Urinary bladder (tissue), 3 donors: ENCODE measurements at regions not wholly inside any gene's neighbourhood (a gene's known extent, or its start where the extent isn't known, plus 50 kb on each side); places are given as distances from the start of the nearest gene placed in this dataset.

ENCODE experiments used
- DNase-seq: peaks from one replicate; pipeline ENCODE4 v3.0.0-alpha.2; 2015; ENCODE audit errors: extremely low spot score
- H3K27ac ChIP-seq: one replicate; pipeline ENCODE4 v1.5.1; 2013; ENCODE audit warnings: low read depth, mild to moderate bottlenecking, moderate library complexity
- H3K36me3 ChIP-seq: one replicate; pipeline ENCODE4 v1.6.1; 2013; ENCODE audit warnings: mild to moderate bottlenecking, moderate library complexity; ENCODE audit not compliant: insufficient read depth
- H3K4me1 ChIP-seq: one replicate; pipeline ENCODE4 v1.6.1; 2013; ENCODE audit warnings: mild to moderate bottlenecking, moderate library complexity; ENCODE audit not compliant: insufficient read depth
- H3K4me3 ChIP-seq: one replicate; pipeline ENCODE4 v1.5.1; 2013; ENCODE audit warnings: low read depth, low read length
- WGBS: extraction: QIAGEN DNeasy Blood & Tissue Kit; methylation state at CpG from one replicate; pipeline ENCODE4 v1.1.7; 2013; 5-methylcytosine and 5-hydroxymethylcytosine counted together
- donor health status: healthy with polysubstance abuse.
- donor health status: healthy.

DNA sequence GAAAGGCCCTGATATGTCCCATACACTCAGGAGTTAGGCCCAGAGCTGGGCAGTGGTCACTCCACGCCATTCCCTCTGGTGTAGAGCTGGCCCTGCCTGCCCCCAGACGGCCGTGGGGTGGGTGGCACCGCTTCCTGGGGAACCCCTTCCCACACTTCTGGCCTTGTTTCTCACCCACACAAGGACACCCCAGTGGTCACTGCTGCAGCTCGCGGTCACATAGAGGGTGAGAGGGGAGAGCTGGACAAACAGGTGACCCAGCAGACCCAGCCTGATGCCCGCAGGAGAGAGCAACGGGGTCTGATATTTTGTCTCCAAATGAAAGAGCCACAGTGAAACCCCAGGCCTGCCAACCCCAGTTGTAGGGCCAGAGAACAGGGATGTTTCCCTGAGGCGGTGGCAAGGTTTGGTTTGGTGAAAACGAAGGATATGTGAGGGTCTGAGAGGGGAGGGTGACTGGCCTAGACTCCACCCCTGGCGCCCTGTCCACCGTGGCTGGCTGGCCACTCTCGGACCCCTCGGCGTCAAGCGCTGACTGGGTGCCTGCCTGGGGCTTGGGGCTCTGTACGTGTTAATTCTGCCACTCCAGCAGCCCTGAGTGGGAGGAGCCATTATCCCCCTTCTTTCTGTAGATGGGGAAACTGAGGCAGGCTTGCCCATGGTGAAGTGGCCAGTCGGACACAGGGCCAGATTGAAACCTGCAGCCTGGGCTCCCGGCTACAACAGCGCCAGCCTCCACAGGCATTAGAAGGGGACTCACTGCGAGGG lies 71.0 kb upstream of the PPARA start:
- Histone ChIP-seq H3K4me1 (no peaks in the 10 kb centered on the region), H3K27ac (peak overlapping the region; percentile 80), H3K36me3 (no peaks in the 10 kb centered on the region), H3K4me3 (peak overlapping the region; percentile 36)
- WGBS: 75% methylated on average over 21 of the region's 21 CpGs
- no peak for DNase-seq

DNA sequence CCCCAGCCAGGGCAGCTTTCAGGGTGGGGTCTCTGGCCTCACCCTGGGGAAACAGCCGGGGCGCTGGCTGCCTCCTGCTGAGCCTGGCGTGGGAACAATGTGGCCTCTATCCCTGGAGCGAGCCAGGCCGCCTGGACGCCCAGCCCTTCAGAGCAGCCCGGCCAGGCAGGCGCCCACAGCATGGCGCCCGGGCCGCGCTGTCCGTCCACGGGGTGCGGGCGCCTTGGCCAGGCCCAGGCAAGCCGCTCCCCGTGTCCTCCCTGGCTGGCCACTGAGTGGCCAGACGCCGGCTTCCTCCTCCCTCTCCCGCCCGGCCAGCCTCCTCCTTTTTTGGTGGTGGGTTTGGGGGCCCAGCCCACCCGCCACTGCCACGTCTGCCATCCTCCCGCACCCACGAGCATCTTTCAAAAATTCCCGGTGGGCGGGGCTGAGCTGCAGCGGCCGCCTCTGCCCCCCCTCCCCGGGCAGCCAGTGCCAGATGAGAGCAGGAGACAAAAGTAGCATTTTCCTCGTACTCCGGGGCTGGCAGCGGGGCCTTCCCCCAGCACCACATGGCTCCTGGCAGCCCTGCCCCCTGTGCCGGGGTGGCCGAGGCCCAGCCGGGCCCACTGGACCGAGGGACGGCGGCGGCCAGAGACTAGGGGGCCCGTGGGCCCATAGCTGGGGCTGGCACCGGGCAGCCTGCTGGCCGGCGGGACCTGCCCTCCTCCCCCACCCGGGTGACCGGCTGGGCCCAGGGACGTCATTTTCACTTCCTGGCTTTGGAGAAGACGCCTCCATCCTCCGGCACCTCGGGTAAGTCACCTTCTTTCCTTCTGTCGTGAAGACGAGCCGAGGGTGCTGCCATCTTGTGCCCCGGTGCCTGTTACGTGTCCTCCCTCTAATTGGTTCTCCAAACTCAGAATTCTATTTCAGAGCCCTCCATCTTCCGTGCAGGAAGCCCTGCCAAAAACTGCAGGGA lies 70.2 kb upstream of the PPARA start:
- peak overlapping the region; percentile 80 for H3K27ac ChIP-seq
- no peak for DNase-seq
- 43% methylated on average over 57 of the region's 57 CpGs for WGBS
- no peaks in the 10 kb centered on the region for H3K4me1 ChIP-seq
- H3K36me3 ChIP-seq: no peaks in the 10 kb centered on the region
- peak overlapping the region; percentile 36 for H3K4me3 ChIP-seq

DNA sequence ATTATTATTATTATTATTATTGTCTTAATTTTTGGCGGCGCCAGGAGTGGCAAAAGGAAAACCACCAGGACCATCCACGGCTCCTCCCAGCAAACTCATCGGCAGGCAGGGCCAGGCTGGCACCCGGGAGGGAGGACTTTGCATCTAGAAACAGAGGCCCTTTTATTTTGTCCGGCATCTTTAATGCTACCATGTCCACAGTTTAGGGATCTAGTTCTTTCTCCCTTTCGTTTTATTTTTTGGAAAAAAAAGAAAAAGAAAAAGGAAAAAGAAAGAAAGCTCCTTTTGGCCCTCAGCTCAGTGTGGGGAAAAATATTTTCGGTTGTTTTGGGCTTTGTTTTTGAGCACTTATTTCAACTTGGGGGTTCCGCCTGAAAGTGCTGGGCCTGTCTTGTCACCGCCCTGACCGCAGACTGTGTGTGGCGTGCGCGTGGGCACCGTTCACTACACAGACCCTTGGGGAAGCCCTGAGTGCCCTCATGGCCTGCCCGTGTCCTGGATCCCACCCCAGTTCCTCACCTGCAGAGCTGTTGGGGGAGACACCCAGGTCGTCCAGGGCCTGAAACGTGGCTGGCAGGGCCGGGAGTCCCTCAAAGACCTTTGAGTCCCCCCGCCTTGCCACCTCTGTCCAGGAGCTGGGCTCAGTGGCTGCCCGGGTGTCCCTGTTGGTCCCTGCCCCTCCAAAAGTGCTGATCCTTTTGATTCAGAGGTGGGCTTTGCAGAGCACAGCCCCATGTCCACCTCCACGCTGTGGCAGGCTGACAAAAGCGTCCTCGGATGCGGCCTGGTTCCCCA lies 69.1 kb upstream of the PPARA start:
- no peak for DNase-seq
- WGBS: 61% methylated on average over 25 of the region's 25 CpGs
- Histone ChIP-seq H3K36me3 (no peaks in the 10 kb centered on the region), H3K4me3 (no peak overlapping the region), H3K4me1 (peaks cover 3% of the 10 kb centered on the region), H3K27ac (peak overlapping the region; percentile 83)

DNA sequence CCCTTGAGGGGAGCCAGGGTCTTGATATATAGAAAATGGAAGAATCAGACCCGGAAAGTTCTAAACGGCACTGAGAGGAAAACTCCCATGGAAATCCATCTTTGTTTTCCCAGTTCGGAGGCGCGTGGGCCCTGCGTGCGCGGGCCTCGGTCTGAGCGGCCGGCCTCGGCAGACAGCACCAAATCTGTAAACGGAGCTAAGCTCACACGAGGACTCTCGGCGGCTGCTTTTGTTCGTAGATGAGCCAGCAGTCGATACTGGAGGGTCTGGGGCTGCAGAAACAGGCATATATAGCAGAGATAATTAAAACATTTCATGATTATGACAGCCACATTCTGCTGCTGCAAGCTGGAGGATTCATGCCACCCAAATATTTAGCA lies 68.5 kb upstream of the PPARA start:
- WGBS: 69% methylated on average over 18 of the region's 18 CpGs
- no peak for DNase-seq
- no peaks in the 10 kb centered on the region for H3K36me3 ChIP-seq
- no peak overlapping the region for H3K4me3 ChIP-seq
- H3K4me1 ChIP-seq: peaks cover 3% of the 10 kb centered on the region
- H3K27ac ChIP-seq: peak overlapping the region; percentile 83

DNA sequence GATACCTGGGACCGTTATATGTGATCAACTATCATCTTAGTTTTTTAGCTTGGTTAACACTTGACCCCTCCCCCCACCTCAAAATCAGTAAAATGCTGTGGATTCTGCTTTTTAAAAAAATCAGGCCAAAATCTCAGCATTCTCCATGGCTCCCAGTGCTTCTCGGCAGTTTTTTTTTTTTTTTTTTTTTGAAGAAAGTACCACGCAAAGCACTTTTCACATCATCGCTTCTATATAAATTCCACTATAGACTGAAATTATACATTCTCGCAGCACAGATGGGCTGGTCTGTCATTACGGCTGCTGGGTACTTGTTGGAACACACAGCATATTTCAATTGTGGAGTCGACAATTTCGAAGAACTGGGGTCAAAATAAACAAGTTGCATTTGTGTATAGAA lies 67.7 kb upstream of the PPARA start:
- H3K4me1 ChIP-seq: peaks cover 3% of the 10 kb centered on the region
- no peak for DNase-seq
- WGBS: 76% methylated on average over 8 of the region's 8 CpGs
- H3K36me3 ChIP-seq: no peaks in the 10 kb centered on the region
- H3K4me3 ChIP-seq: no peak overlapping the region
- no peak overlapping the region for H3K27ac ChIP-seq

GRCh38 chr22:46083383-46084350 lies 66.7 kb upstream of the PPARA start:
- WGBS: 80% methylated on average over 24 of the region's 24 CpGs
- Histone ChIP-seq H3K36me3 (no peaks in the 10 kb centered on the region), H3K4me1 (peaks cover 3% of the 10 kb centered on the region), H3K27ac (no peak overlapping the region), H3K4me3 (no peak overlapping the region)
- no peak for DNase-seq

DNA sequence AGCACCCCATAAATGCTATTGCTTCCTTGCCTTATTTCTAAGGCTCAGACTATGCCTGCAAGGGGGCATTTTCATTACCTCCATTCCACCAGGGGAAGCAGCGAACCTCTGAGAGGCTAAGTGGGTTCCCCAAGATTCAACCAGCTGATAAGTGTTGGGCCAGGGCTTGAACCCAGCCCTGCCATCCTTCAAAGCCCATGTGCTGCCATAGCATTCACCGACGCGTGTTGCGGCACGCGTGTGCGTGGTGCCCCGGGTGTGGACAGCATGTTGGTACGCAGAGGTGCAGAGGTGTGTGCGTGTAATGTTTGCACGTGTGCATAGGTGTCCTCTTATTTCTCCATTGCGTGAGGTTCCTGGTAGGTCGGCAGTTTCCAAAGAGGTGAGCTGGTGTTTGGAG lies 66.0 kb upstream of the PPARA start:
- Histone ChIP-seq H3K36me3 (no peaks in the 10 kb centered on the region), H3K27ac (peak overlapping the region; percentile 86), H3K4me1 (peaks cover 3% of the 10 kb centered on the region), H3K4me3 (no peak overlapping the region)
- DNase-seq: no peak
- 90% methylated on average over 14 of the region's 14 CpGs for WGBS

GRCh38 chr22:46084943-46085827 lies 65.1 kb upstream of the PPARA start:
- H3K4me1 ChIP-seq: peaks cover 3% of the 10 kb centered on the region
- DNase-seq: no peak
- 72% methylated on average over 35 of the region's 35 CpGs for WGBS

DNA sequence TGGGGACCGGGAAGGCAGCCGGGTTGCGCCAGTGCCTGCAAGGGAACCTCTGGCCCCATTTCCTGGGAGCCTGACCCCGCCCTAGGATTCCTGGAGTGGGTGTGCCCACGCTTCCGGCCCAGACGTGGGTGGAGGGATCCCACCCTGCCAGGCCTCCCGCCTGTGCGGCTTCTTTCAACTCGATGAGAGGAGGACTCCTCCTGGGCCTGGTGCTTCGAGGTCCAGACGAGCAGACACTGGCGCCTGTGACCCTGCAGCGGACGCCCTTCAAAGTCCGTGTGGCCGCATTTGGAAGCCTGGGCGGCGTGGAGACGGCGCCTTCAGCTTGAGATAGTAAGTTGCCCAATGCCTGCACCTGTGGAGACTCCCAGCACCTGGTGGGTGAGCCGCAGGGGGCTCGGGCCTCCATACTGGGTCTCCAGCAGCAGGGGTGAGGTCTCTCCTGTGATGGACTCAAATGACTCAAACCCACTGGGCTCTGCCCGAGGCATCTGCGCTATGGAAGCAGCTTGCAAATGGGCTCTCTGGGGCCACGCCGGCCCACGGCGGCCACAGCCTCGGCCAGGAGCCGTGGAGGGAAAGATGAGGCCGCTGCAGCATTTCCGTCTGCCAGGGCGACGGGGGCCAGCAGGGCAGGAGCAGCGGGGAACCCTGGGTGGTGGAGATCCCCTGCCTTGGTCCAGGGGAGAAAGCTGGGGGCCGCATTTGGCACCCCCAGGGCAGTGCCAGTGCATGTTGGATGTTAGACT lies 64.3 kb upstream of the PPARA start:
- WGBS: 66% methylated on average over 37 of the region's 37 CpGs
- Histone ChIP-seq H3K36me3 (no peaks in the 10 kb centered on the region), H3K4me1 (peaks cover 3% of the 10 kb centered on the region), H3K27ac (peak overlapping the region; percentile 86), H3K4me3 (no peak overlapping the region)
- no peak for DNase-seq

More at GRCh38 chr22:46084943-46085827, 65.1 kb upstream of the PPARA start:
- no peak overlapping the region for H3K4me3 ChIP-seq
- H3K36me3 ChIP-seq: no peaks in the 10 kb centered on the region
- H3K27ac ChIP-seq: peak overlapping the region; percentile 86

GRCh38 chr22:46086577-46087335 lies 63.6 kb upstream of the PPARA start:
- 66% methylated on average over 18 of the region's 18 CpGs for WGBS
- no peaks in the 10 kb centered on the region for H3K36me3 ChIP-seq
- no peak for DNase-seq
- peak overlapping the region; percentile 86 for H3K27ac ChIP-seq
- H3K4me3 ChIP-seq: no peak overlapping the region
- peaks cover 3% of the 10 kb centered on the region for H3K4me1 ChIP-seq

GRCh38 chr22:46087336-46087690 lies 63.0 kb upstream of the PPARA start:
- no peak for DNase-seq
- Histone ChIP-seq H3K36me3 (no peaks in the 10 kb centered on the region), H3K4me3 (no peak overlapping the region), H3K4me1 (peaks cover 3% of the 10 kb centered on the region), H3K27ac (peak overlapping the region; percentile 31)
- WGBS: 58% methylated on average over 14 of the region's 14 CpGs
